ENCODE measurements at regions not wholly inside any gene's neighbourhood (a gene's known extent, or its start where the extent isn't known, plus 50 kb on each side); places are given as distances from the start of the nearest gene placed in this dataset.
"Not testable (repeated sequence)": the region's sequence is repeated elsewhere in the genome, so short reads cannot be mapped to it uniquely, and the experiment has no call there.

GRCh38 chr6:81966968-81967367 lies 214.5 kb upstream of the TENT5A start:
- no peak for DNase-seq

GRCh38 chr6:81962198-81962597 lies 209.7 kb upstream of the TENT5A start:
- DNase-seq = no peak

GRCh38 chr6:81950877-81951276 lies 198.4 kb upstream of the TENT5A start:
- DNase-seq = no peak

- no peak for DNase-seq
Observed at GRCh38 chr6:81948861-81949260, 196.4 kb upstream of the TENT5A start.

- DNase-seq = not testable (repeated sequence)
Observed at GRCh38 chr6:81948196-81948595, 195.7 kb upstream of the TENT5A start.

- no peak for DNase-seq
Observed at GRCh38 chr6:81944661-81945060, 192.2 kb upstream of the TENT5A start.

GRCh38 chr6:81942842-81943241 lies 190.4 kb upstream of the TENT5A start:
- not testable (repeated sequence) for DNase-seq

GRCh38 chr6:81942067-81942370 lies 189.5 kb upstream of the TENT5A start:
- no peak for DNase-seq

- DNase-seq = no peak
Observed at GRCh38 chr6:81940451-81940985, 188.0 kb upstream of the TENT5A start.

GRCh38 chr6:81939766-81940165 lies 187.3 kb upstream of the TENT5A start:
- DNase-seq = no peak

GRCh38 chr6:81938991-81939732 lies 186.7 kb upstream of the TENT5A start:
- DNase-seq = peak; percentile 25 to 41

GRCh38 chr6:81938014-81938856 lies 185.8 kb upstream of the TENT5A start:
- peak in 1 of 2 donors; percentile 20 for DNase-seq

- DNase-seq = no peak
Observed at GRCh38 chr6:81937296-81937937, 184.9 kb upstream of the TENT5A start.

- no peak for DNase-seq
Observed at GRCh38 chr6:81934936-81935335, 182.5 kb upstream of the TENT5A start.

GRCh38 chr6:81933608-81934051 lies 181.1 kb upstream of the TENT5A start:
- no peak for DNase-seq

GRCh38 chr6:81933089-81933488 lies 180.6 kb upstream of the TENT5A start:
- DNase-seq = no peak

GRCh38 chr6:81932448-81932847 lies 180.0 kb upstream of the TENT5A start:
- DNase-seq = not testable (repeated sequence)

- DNase-seq = no peak
Observed at GRCh38 chr6:81929828-81930227, 177.3 kb upstream of the TENT5A start.

GRCh38 chr6:81925201-81925600 lies 172.7 kb upstream of the TENT5A start:
- DNase-seq = no peak

- no peak for DNase-seq
Observed at GRCh38 chr6:81909981-81910900, 157.8 kb upstream of the TENT5A start.

GRCh38 chr6:81909162-81909561 lies 156.7 kb upstream of the TENT5A start:
- no peak for DNase-seq

All from right lung (tissue), 2 donors.